ENCODE measurements at regions not wholly inside any gene's neighbourhood (a gene's known extent, or its start where the extent isn't known, plus 50 kb on each side); places are given as distances from the start of the nearest gene placed in this dataset.

- no peak for DNase-seq
Observed at GRCh38 chr5:34604119-34604675, 51.9 kb upstream of the RAI14 start.

- DNase-seq = no peak
Observed at GRCh38 chr5:34606101-34606500, 50.0 kb upstream of the RAI14 start.
